EH (cell line): ENCODE measurements at regions not wholly inside any gene's neighbourhood (a gene's known extent, or its start where the extent isn't known, plus 50 kb on each side); places are given as distances from the start of the nearest gene placed in this dataset.

Experiments used
- DNase-seq: peaks from one replicate; pipeline ENCODE4 v3.0.0-alpha.2; 2015; ENCODE audit warnings: low read depth

DNA sequence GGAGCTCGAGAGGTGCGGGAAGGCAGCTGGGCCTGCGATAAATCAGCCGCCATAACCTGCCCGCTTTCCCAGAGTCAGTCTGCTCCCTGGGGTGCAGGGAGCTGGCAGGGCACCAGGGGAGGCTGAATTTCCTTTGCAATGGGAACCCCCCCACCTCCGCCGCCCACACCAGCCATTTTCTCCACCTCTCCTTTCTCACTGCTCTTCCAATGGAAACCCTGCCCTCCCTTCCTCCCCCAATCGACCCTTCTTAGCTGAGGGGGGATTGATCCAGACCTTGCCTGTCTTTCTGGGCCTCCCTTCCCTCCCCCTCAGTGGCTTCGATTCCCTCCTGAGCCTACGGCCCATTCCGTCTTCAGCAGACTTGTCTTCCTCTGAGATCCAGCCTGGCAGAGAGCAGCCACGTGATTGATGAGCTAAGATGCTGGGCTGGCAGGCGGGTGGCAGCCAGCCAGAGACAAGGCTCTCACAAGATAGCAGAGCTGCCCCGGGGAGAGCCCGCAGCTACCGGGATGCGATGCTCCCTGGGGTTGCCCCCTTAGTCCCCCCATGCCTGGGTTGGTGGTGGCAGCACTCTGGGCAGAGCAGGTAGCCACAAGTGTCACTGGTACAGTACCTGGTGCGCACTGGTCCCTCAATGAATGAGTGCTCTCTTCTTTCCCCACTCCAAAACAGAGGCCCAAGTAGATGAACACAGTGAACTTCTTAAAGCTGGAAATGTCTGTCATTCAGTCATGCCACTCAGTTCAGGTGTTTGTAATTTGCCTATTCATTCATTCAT, 53.7 kb upstream of the FABP6 start:
- no peak for DNase-seq

DNA sequence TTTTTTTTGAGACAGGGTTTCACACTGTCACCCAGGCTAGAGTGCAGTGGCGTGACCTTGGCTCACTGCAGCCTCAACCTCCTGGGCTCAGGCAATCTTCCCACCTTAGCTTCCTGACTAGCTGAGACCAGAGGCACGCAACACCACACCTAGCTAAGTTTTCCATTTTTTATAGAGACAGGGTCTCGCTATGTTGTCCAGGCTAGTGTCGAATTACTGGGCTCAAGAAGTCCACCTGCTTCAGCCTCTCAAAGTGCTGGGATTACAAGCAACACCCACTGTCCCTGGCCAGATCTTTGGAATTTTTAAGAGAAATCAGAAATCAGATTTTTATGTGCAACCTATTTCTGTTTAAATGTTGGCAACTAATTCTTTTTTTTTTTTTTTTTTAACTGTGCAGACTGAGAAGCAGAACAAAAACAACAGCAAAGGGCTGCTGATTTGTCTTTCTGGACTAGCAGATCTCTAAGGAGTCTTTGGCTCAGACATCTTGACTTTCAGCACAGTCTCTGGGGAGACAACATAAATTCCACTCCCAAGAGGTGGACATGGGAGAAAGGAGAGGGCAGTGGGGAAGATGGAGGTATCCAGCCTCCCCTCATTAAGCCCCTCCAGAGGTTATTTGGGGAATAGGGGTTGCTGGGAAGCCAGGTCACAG, 54.4 kb upstream of the FABP6 start:
- DNase-seq: no peak

- no peak for DNase-seq
Observed at GRCh38 chr5:160174290-160174689, 55.0 kb upstream of the FABP6 start.

- DNase-seq: no peak
Observed at GRCh38 chr5:160171666-160172065, 52.4 kb upstream of the PWWP2A start.

DNA sequence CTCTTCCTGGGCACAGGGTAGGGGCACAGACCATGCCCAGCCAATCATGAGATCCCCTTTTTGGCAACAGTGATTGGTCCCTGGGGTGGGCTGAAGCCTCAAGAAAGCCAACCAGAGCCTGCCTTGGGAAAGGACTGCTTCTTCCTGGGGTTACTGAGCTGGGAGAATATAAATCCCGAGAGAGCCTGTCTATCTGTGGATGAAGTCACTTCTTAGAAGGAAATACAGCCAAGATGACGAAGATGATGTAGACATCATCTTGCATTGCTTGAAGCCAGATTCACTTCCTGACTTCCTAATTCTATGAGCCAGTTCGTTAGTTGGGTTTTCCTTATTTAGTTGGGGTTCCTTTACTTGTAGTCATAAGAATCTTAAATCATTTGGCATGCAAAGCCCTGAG, 50.1 kb upstream of the PWWP2A start:
- DNase-seq: peak; percentile 98
